Tibial nerve (tissue), 4 donors: ENCODE measurements at regions not wholly inside any gene's neighbourhood (a gene's known extent, or its start where the extent isn't known, plus 50 kb on each side); places are given as distances from the start of the nearest gene placed in this dataset.

Experiments used
- EP300 ChIP-seq, 2 donors: sonication (generic); formaldehyde crosslinking; IDR thresholded peaks; one replicate each; pipeline ENCODE4 v1.6.1; 2017; ENCODE audit warnings: antibody characterized with exemption in 2 of 2, mild to moderate bottlenecking in 1 of 2
- TF ChIP-seq, protein P1 (sequence below), 5 experiments: fragments of 200-600 bp in 3 of 5; fragments of 450-650 bp in 2 of 5; sonication (generic) in 3 of 5; IDR thresholded peaks; one replicate each; pipeline ENCODE4 v1.5.1; 2016 to 2019; ENCODE audit warnings: antibody characterized with exemption in 5 of 5, mild to moderate bottlenecking in 3 of 5, moderate library complexity in 2 of 5

GRCh38 chr5:92050970-92051369 is 667.9 kb upstream of the ARRDC3 start:
- TF ChIP-seq, protein P1, sequence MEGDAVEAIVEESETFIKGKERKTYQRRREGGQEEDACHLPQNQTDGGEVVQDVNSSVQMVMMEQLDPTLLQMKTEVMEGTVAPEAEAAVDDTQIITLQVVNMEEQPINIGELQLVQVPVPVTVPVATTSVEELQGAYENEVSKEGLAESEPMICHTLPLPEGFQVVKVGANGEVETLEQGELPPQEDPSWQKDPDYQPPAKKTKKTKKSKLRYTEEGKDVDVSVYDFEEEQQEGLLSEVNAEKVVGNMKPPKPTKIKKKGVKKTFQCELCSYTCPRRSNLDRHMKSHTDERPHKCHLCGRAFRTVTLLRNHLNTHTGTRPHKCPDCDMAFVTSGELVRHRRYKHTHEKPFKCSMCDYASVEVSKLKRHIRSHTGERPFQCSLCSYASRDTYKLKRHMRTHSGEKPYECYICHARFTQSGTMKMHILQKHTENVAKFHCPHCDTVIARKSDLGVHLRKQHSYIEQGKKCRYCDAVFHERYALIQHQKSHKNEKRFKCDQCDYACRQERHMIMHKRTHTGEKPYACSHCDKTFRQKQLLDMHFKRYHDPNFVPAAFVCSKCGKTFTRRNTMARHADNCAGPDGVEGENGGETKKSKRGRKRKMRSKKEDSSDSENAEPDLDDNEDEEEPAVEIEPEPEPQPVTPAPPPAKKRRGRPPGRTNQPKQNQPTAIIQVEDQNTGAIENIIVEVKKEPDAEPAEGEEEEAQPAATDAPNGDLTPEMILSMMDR (IDR thresholded peaks at IDR 0.05) = no peak
- TF ChIP-seq EP300 (IDR thresholded peaks at IDR 0.05) = no peak
